ENCODE measurements at regions not wholly inside any gene's neighbourhood (a gene's known extent, or its start where the extent isn't known, plus 50 kb on each side); places are given as distances from the start of the nearest gene placed in this dataset.

- TF ChIP-seq, protein P1, sequence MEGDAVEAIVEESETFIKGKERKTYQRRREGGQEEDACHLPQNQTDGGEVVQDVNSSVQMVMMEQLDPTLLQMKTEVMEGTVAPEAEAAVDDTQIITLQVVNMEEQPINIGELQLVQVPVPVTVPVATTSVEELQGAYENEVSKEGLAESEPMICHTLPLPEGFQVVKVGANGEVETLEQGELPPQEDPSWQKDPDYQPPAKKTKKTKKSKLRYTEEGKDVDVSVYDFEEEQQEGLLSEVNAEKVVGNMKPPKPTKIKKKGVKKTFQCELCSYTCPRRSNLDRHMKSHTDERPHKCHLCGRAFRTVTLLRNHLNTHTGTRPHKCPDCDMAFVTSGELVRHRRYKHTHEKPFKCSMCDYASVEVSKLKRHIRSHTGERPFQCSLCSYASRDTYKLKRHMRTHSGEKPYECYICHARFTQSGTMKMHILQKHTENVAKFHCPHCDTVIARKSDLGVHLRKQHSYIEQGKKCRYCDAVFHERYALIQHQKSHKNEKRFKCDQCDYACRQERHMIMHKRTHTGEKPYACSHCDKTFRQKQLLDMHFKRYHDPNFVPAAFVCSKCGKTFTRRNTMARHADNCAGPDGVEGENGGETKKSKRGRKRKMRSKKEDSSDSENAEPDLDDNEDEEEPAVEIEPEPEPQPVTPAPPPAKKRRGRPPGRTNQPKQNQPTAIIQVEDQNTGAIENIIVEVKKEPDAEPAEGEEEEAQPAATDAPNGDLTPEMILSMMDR (IDR thresholded peaks at IDR 0.05), result no peak
- no peak for TF ChIP-seq POLR2A (IDR thresholded peaks at IDR 0.05)
Measured at GRCh38 chr2:19228181-19228593, 130.2 kb downstream of the OSR1 start.

Measured in thyroid gland (tissue), 4 donors.